ENCODE measurements at regions not wholly inside any gene's neighbourhood (a gene's known extent, or its start where the extent isn't known, plus 50 kb on each side); places are given as distances from the start of the nearest gene placed in this dataset.
"Not testable (repeated sequence)": the region's sequence is repeated elsewhere in the genome, so short reads cannot be mapped to it uniquely, and the experiment has no call there.

GRCh38 chr20:4625687-4626086 is 60.6 kb upstream of the PRNP start:
- H3K4me1 ChIP-seq (ENCODE audit: control insufficient read depth in 1 of 2, insufficient read depth in 2 of 2, low read depth in 1 of 2, low read length in 1 of 2) = no peaks in the 10 kb centered on the region
- no peaks in the 10 kb centered on the region for H3K9me2 ChIP-seq
- TF ChIP-seq ZBTB33 (IDR thresholded peaks at IDR 0.05; ENCODE audit: borderline replicate concordance, low read depth) (no peak), CHD2 (IDR thresholded peaks at IDR 0.05; ENCODE audit: low read length, partially characterized antibody) (no peak), NRF1 (IDR thresholded peaks at IDR 0.05; ENCODE audit: low read depth, low read length) (no peak), USF1 (IDR thresholded peaks at IDR 0.05; ENCODE audit: borderline replicate concordance, low read depth) (no peak), NFIC (IDR thresholded peaks at IDR 0.05; ENCODE audit: borderline replicate concordance) (no peak), POLR2AphosphoS5 (IDR thresholded peaks at IDR 0.05; ENCODE audit: low read depth, low read length) (no peak), JUND (IDR thresholded peaks at IDR 0.05) (no peak), PBX3 (IDR thresholded peaks at IDR 0.05) (no peak), IRF3 (IDR thresholded peaks at IDR 0.05; ENCODE audit: low read depth, low read length) (no peak), TAF1 (IDR thresholded peaks at IDR 0.05; ENCODE audit: borderline replicate concordance, low read depth, low read length) (no peak), GABPA (IDR thresholded peaks at IDR 0.05; ENCODE audit: low read depth) (no peak)
- no peaks in the 10 kb centered on the region for H3K36me3 ChIP-seq (replicated peaks in 1 of 2; ENCODE audit: control insufficient read depth in 1 of 2, insufficient read depth in 2 of 2, low read length in 1 of 2)
- no peaks in the 10 kb centered on the region for H3K27me3 ChIP-seq (ENCODE audit: insufficient read depth)
- H3K9me3 ChIP-seq = no peaks in the 10 kb centered on the region
- no peak overlapping the region for H3K4me2 ChIP-seq
- no peak overlapping the region for H3K4me3 ChIP-seq (ENCODE audit: low read depth in 2 of 2, low read length in 1 of 2)
- ChIA-PET CTCF (interaction anchor here (1.0 kb wide), 1 partner anchor 18 kb away, joined by 3 read pairs; no protein-coding TSS in a partner anchor), POLR2A (no interaction called here)
- 38% methylated on average over 5 of the region's 5 CpGs for WGBS (ENCODE audit: low lambda C conversion rate)
- H3K9ac ChIP-seq = no peak overlapping the region
- DNase-seq = no peak
- H3K27ac ChIP-seq (ENCODE audit: low read depth in 2 of 2, low read length in 1 of 2) = no peak overlapping the region
- no peaks in the 10 kb centered on the region for H3K79me2 ChIP-seq (ENCODE audit: insufficient read depth)
- H4K20me1 ChIP-seq (ENCODE audit: insufficient read depth) = no peaks in the 10 kb centered on the region
- no peaks in the 10 kb centered on the region for H3F3A ChIP-seq (replicated peaks; ENCODE audit: insufficient read depth)
- H2AFZ ChIP-seq (ENCODE audit: low read depth) = no peak overlapping the region

GRCh38 chr20:4624675-4625336 is 61.5 kb upstream of the PRNP start:
- H3K27me3 ChIP-seq (ENCODE audit: insufficient read depth); H4K20me1 ChIP-seq (ENCODE audit: insufficient read depth); H3K27ac ChIP-seq (ENCODE audit: low read depth in 2 of 2, low read length in 1 of 2); DNase-seq; H3K36me3 ChIP-seq (replicated peaks in 1 of 2; ENCODE audit: control insufficient read depth in 1 of 2, insufficient read depth in 2 of 2, low read length in 1 of 2); H3K4me2 ChIP-seq; H3K79me2 ChIP-seq (ENCODE audit: insufficient read depth); H3F3A ChIP-seq (replicated peaks; ENCODE audit: insufficient read depth); H3K4me1 ChIP-seq (ENCODE audit: control insufficient read depth in 1 of 2, insufficient read depth in 2 of 2, low read depth in 1 of 2, low read length in 1 of 2); H3K9me3 ChIP-seq; H3K9me2 ChIP-seq; H2AFZ ChIP-seq (ENCODE audit: low read depth); H3K4me3 ChIP-seq (ENCODE audit: low read depth in 2 of 2, low read length in 1 of 2); POLR2A ChIA-PET; H3K9ac ChIP-seq: not testable (repeated sequence)
- CTCF ChIA-PET = interaction anchor here (0.8 kb wide), 1 partner anchor 13 kb away, joined by 4 read pairs; no protein-coding TSS in a partner anchor
- 43% methylated on average over 7 of the region's 11 CpGs for WGBS (ENCODE audit: low lambda C conversion rate)

GRCh38 chr20:4619144-4619543 is 67.1 kb upstream of the PRNP start:
- H2AFZ ChIP-seq (ENCODE audit: low read depth); H3K9me2 ChIP-seq; H3K4me2 ChIP-seq; H3K4me1 ChIP-seq (ENCODE audit: control insufficient read depth in 1 of 2, insufficient read depth in 2 of 2, low read depth in 1 of 2, low read length in 1 of 2); H3F3A ChIP-seq (replicated peaks; ENCODE audit: insufficient read depth); H3K79me2 ChIP-seq (ENCODE audit: insufficient read depth); H3K27me3 ChIP-seq (ENCODE audit: insufficient read depth); H3K27ac ChIP-seq (ENCODE audit: low read depth in 2 of 2, low read length in 1 of 2); DNase-seq; H4K20me1 ChIP-seq (ENCODE audit: insufficient read depth); H3K9ac ChIP-seq; H3K4me3 ChIP-seq (ENCODE audit: low read depth in 2 of 2, low read length in 1 of 2); H3K9me3 ChIP-seq; POLR2A ChIA-PET; H3K36me3 ChIP-seq (replicated peaks in 1 of 2; ENCODE audit: control insufficient read depth in 1 of 2, insufficient read depth in 2 of 2, low read length in 1 of 2): not testable (repeated sequence)
- 45% methylated on average over 4 of the region's 4 CpGs for WGBS (ENCODE audit: low lambda C conversion rate)
- CTCF ChIA-PET = interaction anchor here (2.3 kb wide), 1 partner anchor 102 kb away, joined by 5 read pairs; no protein-coding TSS in a partner anchor

Measured in SK-N-SH (cell line).